ENCODE measurements at regions not wholly inside any gene's neighbourhood (a gene's known extent, or its start where the extent isn't known, plus 50 kb on each side); places are given as distances from the start of the nearest gene placed in this dataset.

- H3K27ac ChIP-seq (ENCODE audit: low read length) = no peak overlapping the region
- DNase-seq (ENCODE audit: low read depth, low spot score) = no peak
- no peaks in the 10 kb centered on the region for H3K27me3 ChIP-seq (ENCODE audit: control insufficient read depth, insufficient read depth, low read length)
- no peaks in the 10 kb centered on the region for H3K36me3 ChIP-seq (ENCODE audit: control insufficient read depth, insufficient read depth, low read length)
- no CpG with 5 or more reads among the region's 1 CpG for WGBS (ENCODE audit: insufficient coverage, insufficient read length)
- peaks cover 4% of the 10 kb centered on the region; the same call in 1 of the 2 replicates for H3K4me1 ChIP-seq (ENCODE audit: control insufficient read depth, insufficient read depth, low read length)
- no peak overlapping the region for H3K4me3 ChIP-seq (ENCODE audit: low read length)
- no peaks in the 10 kb centered on the region for H3K9me3 ChIP-seq (ENCODE audit: control insufficient read depth, insufficient read depth, low read length)
Observed at GRCh38 chr17:73976147-73976546, 227.3 kb upstream of the RPL38 start.

- no peak for DNase-seq (ENCODE audit: low read depth, low spot score)
- Histone ChIP-seq H3K4me1 (ENCODE audit: control insufficient read depth, insufficient read depth, low read length) (peaks cover 4% of the 10 kb centered on the region; the same call in 1 of the 2 replicates), H3K36me3 (ENCODE audit: control insufficient read depth, insufficient read depth, low read length) (no peaks in the 10 kb centered on the region), H3K4me3 (ENCODE audit: low read length) (no peak overlapping the region), H3K27me3 (ENCODE audit: control insufficient read depth, insufficient read depth, low read length) (no peaks in the 10 kb centered on the region), H3K27ac (ENCODE audit: low read length) (no peak overlapping the region), H3K9me3 (ENCODE audit: control insufficient read depth, insufficient read depth, low read length) (no peaks in the 10 kb centered on the region)
- no CpG with 5 or more reads among the region's 19 CpGs for WGBS (ENCODE audit: insufficient coverage, insufficient read length)
Observed at GRCh38 chr17:73976676-73977521, 226.6 kb upstream of the RPL38 start.

DNA sequence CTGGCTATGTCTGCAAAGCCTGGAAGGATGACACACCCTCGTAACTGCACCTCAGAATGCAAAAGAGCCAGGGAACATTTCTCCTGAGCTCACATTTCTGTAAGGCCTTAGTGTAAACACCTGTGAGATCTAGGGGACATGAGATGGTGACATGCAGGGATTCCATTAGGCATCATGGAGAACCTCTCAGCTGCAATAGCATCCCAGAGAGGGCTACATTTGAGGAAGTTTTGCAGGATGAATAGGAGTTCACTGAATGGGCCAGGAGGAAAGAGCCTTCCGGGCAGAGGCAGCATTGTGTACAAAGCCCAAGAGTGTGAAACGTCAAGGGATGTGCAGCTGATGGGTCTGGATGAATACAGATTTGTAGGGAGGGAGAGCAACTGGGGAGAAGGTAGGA lies 223.0 kb upstream of the RPL38 start:
- Histone ChIP-seq H3K36me3 (ENCODE audit: control insufficient read depth, insufficient read depth, low read length) (no peaks in the 10 kb centered on the region; the same call in 1 of the 2 replicates), H3K27ac (ENCODE audit: low read length) (no peak overlapping the region), H3K9me3 (ENCODE audit: control insufficient read depth, insufficient read depth, low read length) (no peaks in the 10 kb centered on the region), H3K4me1 (ENCODE audit: control insufficient read depth, insufficient read depth, low read length) (no peaks in the 10 kb centered on the region), H3K27me3 (ENCODE audit: control insufficient read depth, insufficient read depth, low read length) (no peaks in the 10 kb centered on the region), H3K4me3 (ENCODE audit: low read length) (no peak overlapping the region)
- WGBS (ENCODE audit: insufficient coverage, insufficient read length) = no CpG with 5 or more reads among the region's 3 CpGs
- DNase-seq (ENCODE audit: low read depth, low spot score) = no peak

DNA sequence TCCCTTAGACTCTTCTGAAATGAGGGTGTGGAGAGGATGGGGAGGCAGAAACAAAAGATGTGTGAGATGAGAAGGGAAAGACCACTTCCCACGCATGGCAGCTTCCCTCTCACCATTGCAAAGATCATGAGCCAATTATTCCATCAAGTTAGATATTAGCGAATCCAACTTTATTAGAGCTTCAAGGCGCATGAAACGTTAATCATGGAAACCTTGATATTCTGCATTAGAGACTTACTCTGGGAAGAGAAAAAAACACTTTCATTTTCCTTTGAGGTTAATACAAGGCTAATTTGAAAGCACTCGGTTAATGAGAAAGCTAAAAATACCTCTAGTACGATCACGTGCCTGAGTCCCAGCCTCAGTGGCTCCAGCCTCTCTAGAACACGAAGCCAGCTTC lies 220.6 kb upstream of the RPL38 start:
- no peaks in the 10 kb centered on the region for H3K9me3 ChIP-seq (ENCODE audit: control insufficient read depth, insufficient read depth, low read length)
- no peaks in the 10 kb centered on the region; the same call in 1 of the 2 replicates for H3K36me3 ChIP-seq (ENCODE audit: control insufficient read depth, insufficient read depth, low read length)
- no peak overlapping the region for H3K4me3 ChIP-seq (ENCODE audit: low read length)
- H3K27ac ChIP-seq (ENCODE audit: low read length) = no peak overlapping the region
- DNase-seq (ENCODE audit: low read depth, low spot score) = no peak
- no peaks in the 10 kb centered on the region for H3K4me1 ChIP-seq (ENCODE audit: control insufficient read depth, insufficient read depth, low read length)
- no peaks in the 10 kb centered on the region for H3K27me3 ChIP-seq (ENCODE audit: control insufficient read depth, insufficient read depth, low read length)
- no CpG with 5 or more reads among the region's 8 CpGs for WGBS (ENCODE audit: insufficient coverage, insufficient read length)

GRCh38 chr17:73983621-73984400 lies 219.7 kb upstream of the RPL38 start:
- H3K4me1 ChIP-seq (ENCODE audit: control insufficient read depth, insufficient read depth, low read length) = no peaks in the 10 kb centered on the region
- DNase-seq (ENCODE audit: low read depth, low spot score) = no peak
- no peaks in the 10 kb centered on the region for H3K9me3 ChIP-seq (ENCODE audit: control insufficient read depth, insufficient read depth, low read length)
- no peak overlapping the region for H3K27ac ChIP-seq (ENCODE audit: low read length)
- no peaks in the 10 kb centered on the region for H3K27me3 ChIP-seq (ENCODE audit: control insufficient read depth, insufficient read depth, low read length)
- no CpG with 5 or more reads among the region's 16 CpGs for WGBS (ENCODE audit: insufficient coverage, insufficient read length)
- H3K36me3 ChIP-seq (ENCODE audit: control insufficient read depth, insufficient read depth, low read length) = no peaks in the 10 kb centered on the region; the same call in 1 of the 2 replicates
- H3K4me3 ChIP-seq (ENCODE audit: low read length) = no peak overlapping the region

GRCh38 chr17:73984941-73985340 lies 218.5 kb upstream of the RPL38 start:
- no peaks in the 10 kb centered on the region for H3K4me1 ChIP-seq (ENCODE audit: control insufficient read depth, insufficient read depth, low read length)

GRCh38 chr17:73985466-73986015 lies 217.9 kb upstream of the RPL38 start:
- no CpG with 5 or more reads among the region's 11 CpGs for WGBS (ENCODE audit: insufficient coverage, insufficient read length)
- H3K27me3 ChIP-seq (ENCODE audit: control insufficient read depth, insufficient read depth, low read length) = no peaks in the 10 kb centered on the region
- no peak overlapping the region for H3K27ac ChIP-seq (ENCODE audit: low read length)
- no peak overlapping the region for H3K4me3 ChIP-seq (ENCODE audit: low read length)
- H3K9me3 ChIP-seq (ENCODE audit: control insufficient read depth, insufficient read depth, low read length) = no peaks in the 10 kb centered on the region
- H3K4me1 ChIP-seq (ENCODE audit: control insufficient read depth, insufficient read depth, low read length) = no peaks in the 10 kb centered on the region
- DNase-seq (ENCODE audit: low read depth, low spot score) = no peak
- no peaks in the 10 kb centered on the region; the same call in 1 of the 2 replicates for H3K36me3 ChIP-seq (ENCODE audit: control insufficient read depth, insufficient read depth, low read length)

More at GRCh38 chr17:73984941-73985340, 218.5 kb upstream of the RPL38 start:
- H3K9me3 ChIP-seq (ENCODE audit: control insufficient read depth, insufficient read depth, low read length) = no peaks in the 10 kb centered on the region
- H3K4me3 ChIP-seq (ENCODE audit: low read length) = no peak overlapping the region
- H3K27ac ChIP-seq (ENCODE audit: low read length) = no peak overlapping the region
- H3K27me3 ChIP-seq (ENCODE audit: control insufficient read depth, insufficient read depth, low read length) = no peaks in the 10 kb centered on the region
- WGBS (ENCODE audit: insufficient coverage, insufficient read length) = no CpG with 5 or more reads among the region's 5 CpGs
- no peaks in the 10 kb centered on the region; the same call in 1 of the 2 replicates for H3K36me3 ChIP-seq (ENCODE audit: control insufficient read depth, insufficient read depth, low read length)
- DNase-seq (ENCODE audit: low read depth, low spot score) = no peak

DNA sequence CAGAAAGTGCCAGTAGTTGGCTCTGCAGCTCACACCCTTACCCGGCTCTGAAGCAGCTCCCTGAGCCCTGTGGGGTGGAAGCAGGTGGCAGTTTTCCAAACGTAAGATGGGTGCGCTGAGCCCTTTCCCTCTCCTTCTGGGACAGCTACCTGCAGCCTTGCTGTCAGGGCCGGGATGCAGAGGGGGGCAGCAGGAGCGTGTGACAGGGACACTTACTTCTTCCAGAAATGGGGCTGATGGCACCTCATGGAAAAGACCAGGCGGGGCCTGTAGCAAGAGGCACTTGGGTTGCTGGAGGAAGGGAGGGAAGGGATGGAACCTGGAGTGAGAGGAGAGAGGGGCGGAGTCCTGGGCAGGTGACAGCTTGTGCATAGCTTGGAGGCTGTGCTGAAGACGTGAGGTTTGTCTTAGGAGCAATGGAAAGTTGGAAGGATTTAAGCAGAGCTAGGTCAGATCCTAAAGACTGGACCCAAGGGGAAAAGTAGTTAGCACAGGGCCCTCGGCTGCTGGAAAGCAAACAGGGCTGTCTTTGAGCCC lies 216.8 kb upstream of the RPL38 start:
- Histone ChIP-seq H3K36me3 (ENCODE audit: control insufficient read depth, insufficient read depth, low read length) (no peaks in the 10 kb centered on the region; the same call in 1 of the 2 replicates), H3K4me1 (ENCODE audit: control insufficient read depth, insufficient read depth, low read length) (0 out of 2 replicates have a peak, but pooled peaks cover 1% of the 10 kb centered on the region), H3K4me3 (ENCODE audit: low read length) (no peak overlapping the region), H3K9me3 (ENCODE audit: control insufficient read depth, insufficient read depth, low read length) (no peaks in the 10 kb centered on the region), H3K27ac (ENCODE audit: low read length) (no peak overlapping the region), H3K27me3 (ENCODE audit: control insufficient read depth, insufficient read depth, low read length) (no peaks in the 10 kb centered on the region)
- WGBS (ENCODE audit: insufficient coverage, insufficient read length) = no CpG with 5 or more reads among the region's 9 CpGs
- no peak for DNase-seq (ENCODE audit: low read depth, low spot score)

- DNase-seq (ENCODE audit: low read depth, low spot score) = no peak
- no peak overlapping the region for H3K4me3 ChIP-seq (ENCODE audit: low read length)
- 0 out of 2 replicates have a peak, but pooled peaks cover 1% of the 10 kb centered on the region for H3K4me1 ChIP-seq (ENCODE audit: control insufficient read depth, insufficient read depth, low read length)
- H3K27me3 ChIP-seq (ENCODE audit: control insufficient read depth, insufficient read depth, low read length) = no peaks in the 10 kb centered on the region
- no CpG with 5 or more reads among the region's 9 CpGs for WGBS (ENCODE audit: insufficient coverage, insufficient read length)
- no peak overlapping the region for H3K27ac ChIP-seq (ENCODE audit: low read length)
- H3K36me3 ChIP-seq (ENCODE audit: control insufficient read depth, insufficient read depth, low read length) = no peaks in the 10 kb centered on the region; the same call in 1 of the 2 replicates
- H3K9me3 ChIP-seq (ENCODE audit: control insufficient read depth, insufficient read depth, low read length) = no peaks in the 10 kb centered on the region
Observed at GRCh38 chr17:73987395-73987794, 216.1 kb upstream of the RPL38 start.

All from iPS DF 6.9 (cell line).